HepG2 (cell line): ENCODE measurements at regions not wholly inside any gene's neighbourhood (a gene's known extent, or its start where the extent isn't known, plus 50 kb on each side); places are given as distances from the start of the nearest gene placed in this dataset.

Experiments used
- ATAD3A ChIP-seq: sonication (generic); formaldehyde crosslinking; IDR thresholded peaks from 2 replicates; pipeline ENCODE4 v1.4.0; 2020; ENCODE audit warnings: missing genetic modification reagents
- EZH2 ChIP-seq: conservative IDR thresholded peaks from 2 replicates; pipeline ENCODE4 v1.6.1; 2012; ENCODE audit warnings: mild to moderate bottlenecking, low read depth, low read length, moderate library complexity
- FOXK2 ChIP-seq: fragments of 450-650 bp; IDR thresholded peaks from 2 replicates; pipeline ENCODE4 v1.6.1; 2016
- MYNN ChIP-seq: sonication (generic); formaldehyde crosslinking; IDR thresholded peaks from 2 replicates; pipeline ENCODE4 v1.4.0; 2020; ENCODE audit warnings: mild to moderate bottlenecking, low read depth, missing genetic modification reagents
- RFX3 ChIP-seq: IDR thresholded peaks from 2 replicates; pipeline ENCODE4 v1.6.1; 2016; ENCODE audit warnings: missing biosample characterization, missing genetic modification reagents
- TF ChIP-seq, protein P1 (sequence below): sonication (generic); formaldehyde crosslinking; IDR thresholded peaks from 2 replicates; pipeline ENCODE4 v1.5.0; 2020; ENCODE audit warnings: mild to moderate bottlenecking, missing genetic modification reagents, moderate library complexity
- TF ChIP-seq, protein P2 (sequence below): sonication (generic); formaldehyde crosslinking; IDR thresholded peaks from 2 replicates; pipeline ENCODE4 v1.5.1; 2020; ENCODE audit warnings: mild to moderate bottlenecking, missing genetic modification reagents, borderline replicate concordance
- TF ChIP-seq, protein P3 (sequence below): sonication (generic); formaldehyde crosslinking; IDR thresholded peaks from 2 replicates; pipeline ENCODE4 v1.4.0; 2020; ENCODE audit warnings: missing genetic modification reagents, borderline replicate concordance

DNA sequence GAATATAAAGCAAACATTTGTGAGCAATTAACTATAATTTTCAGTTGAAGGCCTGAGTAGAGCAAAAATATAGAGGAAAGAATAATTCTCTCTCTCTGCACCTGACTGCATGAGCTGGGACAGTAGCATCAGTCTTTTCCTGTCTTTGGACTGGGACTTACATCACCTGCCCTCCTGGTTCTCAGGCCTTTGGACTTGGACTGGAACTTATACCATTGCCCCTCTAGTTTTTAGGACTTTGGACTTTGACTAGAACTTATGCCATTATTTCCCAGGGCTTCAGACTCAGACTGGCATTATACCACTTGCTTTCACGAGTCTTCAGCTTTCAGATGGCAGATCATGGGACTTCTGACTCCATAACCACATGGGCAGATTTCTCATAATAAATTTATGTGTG lies 81.0 kb upstream of the SLC25A13 start:
- TF ChIP-seq, protein P1, sequence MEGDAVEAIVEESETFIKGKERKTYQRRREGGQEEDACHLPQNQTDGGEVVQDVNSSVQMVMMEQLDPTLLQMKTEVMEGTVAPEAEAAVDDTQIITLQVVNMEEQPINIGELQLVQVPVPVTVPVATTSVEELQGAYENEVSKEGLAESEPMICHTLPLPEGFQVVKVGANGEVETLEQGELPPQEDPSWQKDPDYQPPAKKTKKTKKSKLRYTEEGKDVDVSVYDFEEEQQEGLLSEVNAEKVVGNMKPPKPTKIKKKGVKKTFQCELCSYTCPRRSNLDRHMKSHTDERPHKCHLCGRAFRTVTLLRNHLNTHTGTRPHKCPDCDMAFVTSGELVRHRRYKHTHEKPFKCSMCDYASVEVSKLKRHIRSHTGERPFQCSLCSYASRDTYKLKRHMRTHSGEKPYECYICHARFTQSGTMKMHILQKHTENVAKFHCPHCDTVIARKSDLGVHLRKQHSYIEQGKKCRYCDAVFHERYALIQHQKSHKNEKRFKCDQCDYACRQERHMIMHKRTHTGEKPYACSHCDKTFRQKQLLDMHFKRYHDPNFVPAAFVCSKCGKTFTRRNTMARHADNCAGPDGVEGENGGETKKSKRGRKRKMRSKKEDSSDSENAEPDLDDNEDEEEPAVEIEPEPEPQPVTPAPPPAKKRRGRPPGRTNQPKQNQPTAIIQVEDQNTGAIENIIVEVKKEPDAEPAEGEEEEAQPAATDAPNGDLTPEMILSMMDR (CRISPR knock-in tag) = no peak
- TF ChIP-seq MYNN (CRISPR knock-in tag) = no peak
- no peak for TF ChIP-seq ATAD3A (CRISPR knock-in tag)
- no peak for TF ChIP-seq RFX3 (CRISPR knock-in tag)
- TF ChIP-seq FOXK2 = no peak
- TF ChIP-seq EZH2 = no peak
- TF ChIP-seq, protein P2, sequence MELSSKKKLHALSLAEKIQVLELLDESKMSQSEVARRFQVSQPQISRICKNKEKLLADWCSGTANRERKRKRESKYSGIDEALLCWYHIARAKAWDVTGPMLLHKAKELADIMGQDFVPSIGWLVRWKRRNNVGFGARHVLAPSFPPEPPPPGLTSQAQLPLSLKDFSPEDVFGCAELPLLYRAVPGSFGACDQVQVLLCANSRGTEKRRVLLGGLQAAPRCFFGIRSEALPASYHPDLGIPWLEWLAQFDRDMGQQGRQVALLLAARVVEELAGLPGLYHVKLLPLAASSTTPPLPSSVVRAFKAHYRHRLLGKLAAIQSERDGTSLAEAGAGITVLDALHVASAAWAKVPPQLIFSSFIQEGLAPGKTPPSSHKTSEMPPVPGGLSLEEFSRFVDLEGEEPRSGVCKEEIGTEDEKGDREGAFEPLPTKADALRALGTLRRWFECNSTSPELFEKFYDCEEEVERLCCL (CRISPR knock-in tag) = no peak
- TF ChIP-seq, protein P3, sequence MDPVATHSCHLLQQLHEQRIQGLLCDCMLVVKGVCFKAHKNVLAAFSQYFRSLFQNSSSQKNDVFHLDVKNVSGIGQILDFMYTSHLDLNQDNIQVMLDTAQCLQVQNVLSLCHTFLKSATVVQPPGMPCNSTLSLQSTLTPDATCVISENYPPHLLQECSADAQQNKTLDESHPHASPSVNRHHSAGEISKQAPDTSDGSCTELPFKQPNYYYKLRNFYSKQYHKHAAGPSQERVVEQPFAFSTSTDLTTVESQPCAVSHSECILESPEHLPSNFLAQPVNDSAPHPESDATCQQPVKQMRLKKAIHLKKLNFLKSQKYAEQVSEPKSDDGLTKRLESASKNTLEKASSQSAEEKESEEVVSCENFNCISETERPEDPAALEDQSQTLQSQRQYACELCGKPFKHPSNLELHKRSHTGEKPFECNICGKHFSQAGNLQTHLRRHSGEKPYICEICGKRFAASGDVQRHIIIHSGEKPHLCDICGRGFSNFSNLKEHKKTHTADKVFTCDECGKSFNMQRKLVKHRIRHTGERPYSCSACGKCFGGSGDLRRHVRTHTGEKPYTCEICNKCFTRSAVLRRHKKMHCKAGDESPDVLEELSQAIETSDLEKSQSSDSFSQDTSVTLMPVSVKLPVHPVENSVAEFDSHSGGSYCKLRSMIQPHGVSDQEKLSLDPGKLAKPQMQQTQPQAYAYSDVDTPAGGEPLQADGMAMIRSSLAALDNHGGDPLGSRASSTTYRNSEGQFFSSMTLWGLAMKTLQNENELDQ = no peak
